Mesenchymal stem cell (in vitro differentiated cells and primary cell): ENCODE measurements at regions not wholly inside any gene's neighbourhood (a gene's known extent, or its start where the extent isn't known, plus 50 kb on each side); places are given as distances from the start of the nearest gene placed in this dataset.
"Not testable (repeated sequence)": the region's sequence is repeated elsewhere in the genome, so short reads cannot be mapped to it uniquely, and the experiment has no call there.

Source experiments
- DNase-seq: peaks from one replicate; pipeline ENCODE4 v3.0.0-alpha.2; 2013
- H2AFZ ChIP-seq: one replicate; pipeline ENCODE4 v1.6.1; 2013; ENCODE audit warnings: low read depth, mild to moderate bottlenecking, control low read depth, inconsistent platforms, low read length, moderate library complexity
- H2AK5ac ChIP-seq: 2 replicates; pipeline ENCODE4 v1.6.1; 2013; ENCODE audit warnings: low read length, moderate library complexity, mild to moderate bottlenecking, inconsistent platforms; ENCODE audit not compliant: severe bottlenecking
- H2BK120ac ChIP-seq: one replicate; pipeline ENCODE4 v1.6.1; 2013; ENCODE audit warnings: low read depth, mild to moderate bottlenecking, inconsistent platforms, low read length, moderate library complexity
- H2BK12ac ChIP-seq, 2 experiments: one replicate each; pipeline ENCODE4 v1.6.1; 2013; ENCODE audit warnings: inconsistent platforms in 2 of 2, low read length in 2 of 2, mild to moderate bottlenecking in 2 of 2, moderate library complexity in 2 of 2, control low read depth in 1 of 2
- H2BK15ac ChIP-seq: one replicate; pipeline ENCODE4 v1.6.1; 2013; ENCODE audit warnings: mild to moderate bottlenecking, low read depth, inconsistent platforms; ENCODE audit not compliant: poor library complexity, severe bottlenecking
- H2BK5ac ChIP-seq: 2 replicates; pipeline ENCODE4 v1.6.1; 2013; ENCODE audit warnings: low read depth, mild to moderate bottlenecking, low read length, control low read depth, inconsistent platforms; ENCODE audit not compliant: poor library complexity, severe bottlenecking
- H3K14ac ChIP-seq, 2 experiments: one replicate each; pipeline ENCODE4 v1.6.1; 2013; ENCODE audit warnings: inconsistent platforms in 2 of 2, low read length in 2 of 2, control low read depth in 1 of 2, mild to moderate bottlenecking in 1 of 2, moderate library complexity in 1 of 2
- H3K18ac ChIP-seq, 2 experiments: one replicate each; pipeline ENCODE4 v1.6.1; 2013; ENCODE audit warnings: inconsistent platforms in 2 of 2, low read length in 2 of 2, control low read depth in 1 of 2, low read depth in 1 of 2, mild to moderate bottlenecking in 1 of 2
- H3K23ac ChIP-seq, 2 experiments: one replicate each; pipeline ENCODE4 v1.6.1; 2013; ENCODE audit warnings: inconsistent platforms in 2 of 2, low read length in 2 of 2, mild to moderate bottlenecking in 2 of 2, moderate library complexity in 2 of 2, control low read depth in 1 of 2
- H3K27ac ChIP-seq: 2 replicates; pipeline ENCODE4 v1.5.1; 2013; ENCODE audit warnings: mild to moderate bottlenecking, moderate library complexity, low read length, control low read depth, inconsistent platforms; ENCODE audit not compliant: poor library complexity, severe bottlenecking
- H3K27me3 ChIP-seq, 2 experiments: 2 replicates each; pipeline versions ENCODE4 v1.6.1 to v1.7.0; 2013; ENCODE audit warnings: low read length in 2 of 2, mild to moderate bottlenecking in 2 of 2, moderate library complexity in 2 of 2, control low read depth in 1 of 2, inconsistent platforms in 1 of 2; ENCODE audit not compliant: control insufficient read depth in 1 of 2, insufficient read depth in 1 of 2
- H3K36me3 ChIP-seq, 2 experiments: 2 replicates each; pipeline versions ENCODE4 v1.6.1 to v1.7.0; 2013; ENCODE audit warnings: low read length in 2 of 2, control low read depth in 1 of 2, inconsistent platforms in 1 of 2, low read depth in 1 of 2, mild to moderate bottlenecking in 1 of 2; ENCODE audit not compliant: insufficient read depth in 2 of 2, control insufficient read depth in 1 of 2
- H3K4ac ChIP-seq, 2 experiments: one replicate each; pipeline ENCODE4 v1.6.1; 2013; ENCODE audit warnings: inconsistent platforms in 2 of 2, low read length in 2 of 2, mild to moderate bottlenecking in 2 of 2, moderate library complexity in 2 of 2, control low read depth in 1 of 2, low read depth in 1 of 2
- H3K4me1 ChIP-seq: 2 replicates; pipeline ENCODE4 v1.6.1; 2013; ENCODE audit warnings: low read depth, low read length, control low read depth; ENCODE audit not compliant: control insufficient read depth, insufficient read depth
- H3K4me2 ChIP-seq: 2 replicates; pipeline ENCODE4 v1.6.1; 2013; ENCODE audit warnings: low read length, mild to moderate bottlenecking, inconsistent platforms; ENCODE audit not compliant: poor library complexity, severe bottlenecking
- H3K4me3 ChIP-seq, 2 experiments: 2 replicates each; pipeline versions ENCODE4 v1.5.1 to v1.7.0; 2013; ENCODE audit warnings: low read length in 2 of 2, mild to moderate bottlenecking in 2 of 2, control low read depth in 1 of 2, low read depth in 1 of 2; ENCODE audit not compliant: insufficient read depth in 1 of 2
- H3K79me1 ChIP-seq: replicated peaks from 2 replicates; pipeline ENCODE4 v1.6.1; 2013; ENCODE audit warnings: mild to moderate bottlenecking, control low read depth, low read length, inconsistent platforms; ENCODE audit not compliant: poor library complexity, severe bottlenecking
- H3K9ac ChIP-seq: 2 replicates; pipeline ENCODE4 v1.7.0; 2013; ENCODE audit warnings: mild to moderate bottlenecking, low read length, moderate library complexity
- H3K9me3 ChIP-seq: 2 replicates; pipeline ENCODE4 v1.7.0; 2013; ENCODE audit warnings: mild to moderate bottlenecking, low read length; ENCODE audit not compliant: control insufficient read depth
- H4K8ac ChIP-seq: one replicate; pipeline ENCODE4 v1.6.1; 2013; ENCODE audit warnings: inconsistent platforms, mild to moderate bottlenecking, low read length, moderate library complexity
- H4K91ac ChIP-seq: one replicate; pipeline ENCODE4 v1.6.1; 2013; ENCODE audit warnings: mild to moderate bottlenecking, low read length, inconsistent platforms
- WGBS: methylation state at CpG from one replicate; pipeline ENCODE4 v1.1.7; 2013; ENCODE audit warnings: mixed read lengths; 5-methylcytosine and 5-hydroxymethylcytosine counted together

DNA sequence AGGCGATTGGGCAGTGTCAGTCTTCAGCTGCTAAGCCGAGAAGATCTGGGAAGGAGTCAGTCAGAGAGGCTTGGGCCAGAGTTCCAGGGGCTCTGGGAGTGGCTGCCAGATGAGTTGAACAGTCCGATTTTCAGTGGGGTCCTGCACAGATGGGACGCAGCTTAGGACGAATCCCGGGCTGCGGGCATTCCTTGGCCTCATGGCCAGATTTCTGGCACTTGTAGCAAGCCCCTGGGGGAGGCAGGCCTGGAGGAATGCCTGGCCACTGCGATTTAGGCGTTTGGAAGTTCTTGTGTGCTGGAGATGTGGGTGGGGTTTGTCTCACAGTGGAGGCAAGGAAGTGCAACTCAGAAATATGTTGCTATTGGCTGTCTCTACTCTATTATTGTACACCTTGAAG lies 1102.3 kb downstream of the OLFM4 start:
- WGBS: 72% methylated on average over 9 of the region's 9 CpGs
- H3K27me3 ChIP-seq, H2BK15ac ChIP-seq, H3K18ac ChIP-seq, H2BK12ac ChIP-seq, H3K4me1 ChIP-seq, H2BK120ac ChIP-seq, H3K27ac ChIP-seq, H3K4ac ChIP-seq, H4K8ac ChIP-seq, H2AK5ac ChIP-seq, H2BK5ac ChIP-seq, H3K9me3 ChIP-seq, H3K14ac ChIP-seq, H3K79me1 ChIP-seq, H2AFZ ChIP-seq, H3K4me2 ChIP-seq, H3K36me3 ChIP-seq, H3K23ac ChIP-seq, H3K9ac ChIP-seq, H4K91ac ChIP-seq, DNase-seq, H3K4me3 ChIP-seq: not testable (repeated sequence)

DNA sequence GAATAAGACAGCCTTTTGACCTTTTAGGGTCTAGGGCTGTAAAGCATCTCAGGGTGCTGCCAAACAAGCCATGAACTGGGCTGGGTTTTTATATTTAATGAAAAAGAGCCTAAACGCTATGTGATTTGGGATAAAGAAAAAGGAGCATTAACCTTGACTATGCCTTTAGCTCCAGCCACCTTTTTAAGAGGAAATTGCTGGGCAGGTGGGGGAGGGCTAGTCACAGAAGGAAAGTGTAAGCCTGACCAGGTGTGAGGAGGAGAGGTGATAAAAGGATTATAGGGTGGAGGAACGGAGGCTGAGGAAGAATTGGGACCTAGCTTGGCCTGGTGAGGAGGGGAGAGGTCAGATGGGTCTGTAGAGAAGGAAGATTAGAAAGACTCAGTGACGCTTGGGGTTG lies 1102.8 kb downstream of the OLFM4 start:
- WGBS: 53% methylated on average over 3 of the region's 3 CpGs
- H3K4ac ChIP-seq, H2AFZ ChIP-seq, H2AK5ac ChIP-seq, H3K23ac ChIP-seq, H3K14ac ChIP-seq, H3K4me1 ChIP-seq, H2BK120ac ChIP-seq, H3K18ac ChIP-seq, H3K4me3 ChIP-seq, H2BK15ac ChIP-seq, H3K27me3 ChIP-seq, H3K4me2 ChIP-seq, DNase-seq, H3K9ac ChIP-seq, H4K91ac ChIP-seq, H3K36me3 ChIP-seq, H2BK12ac ChIP-seq, H4K8ac ChIP-seq, H2BK5ac ChIP-seq, H3K9me3 ChIP-seq, H3K79me1 ChIP-seq, H3K27ac ChIP-seq: not testable (repeated sequence)

DNA sequence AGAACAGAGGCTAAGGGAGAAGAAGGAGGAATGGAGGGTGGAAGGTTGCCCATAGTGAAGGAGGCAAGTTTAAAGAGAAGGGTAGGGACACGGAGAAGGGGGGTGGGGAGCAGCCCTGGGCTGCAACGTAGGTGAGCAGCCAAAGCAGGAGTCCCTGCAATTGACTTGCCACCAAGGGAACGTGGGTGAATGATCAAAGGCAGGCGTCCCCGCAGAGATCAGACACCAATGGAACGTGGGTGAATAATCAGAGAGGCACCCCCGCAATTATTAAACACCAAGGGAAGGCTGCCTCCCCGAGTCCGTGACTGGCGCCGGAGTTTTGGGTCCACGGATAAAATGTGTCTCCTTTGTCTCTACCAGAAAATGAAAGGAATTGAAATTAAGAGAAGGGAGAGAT lies 1103.5 kb downstream of the OLFM4 start:
- H3K79me1 ChIP-seq, H3K4me3 ChIP-seq, H3K9me3 ChIP-seq, H2BK5ac ChIP-seq, H2BK15ac ChIP-seq, H2AK5ac ChIP-seq, H3K27ac ChIP-seq, H3K4me2 ChIP-seq, H3K9ac ChIP-seq, H4K8ac ChIP-seq, H2AFZ ChIP-seq, H2BK12ac ChIP-seq, H4K91ac ChIP-seq, H3K4me1 ChIP-seq, H3K36me3 ChIP-seq, H2BK120ac ChIP-seq, H3K18ac ChIP-seq, H3K27me3 ChIP-seq, DNase-seq, H3K14ac ChIP-seq, H3K4ac ChIP-seq, H3K23ac ChIP-seq: not testable (repeated sequence)
- WGBS: 86% methylated on average over 12 of the region's 12 CpGs

DNA sequence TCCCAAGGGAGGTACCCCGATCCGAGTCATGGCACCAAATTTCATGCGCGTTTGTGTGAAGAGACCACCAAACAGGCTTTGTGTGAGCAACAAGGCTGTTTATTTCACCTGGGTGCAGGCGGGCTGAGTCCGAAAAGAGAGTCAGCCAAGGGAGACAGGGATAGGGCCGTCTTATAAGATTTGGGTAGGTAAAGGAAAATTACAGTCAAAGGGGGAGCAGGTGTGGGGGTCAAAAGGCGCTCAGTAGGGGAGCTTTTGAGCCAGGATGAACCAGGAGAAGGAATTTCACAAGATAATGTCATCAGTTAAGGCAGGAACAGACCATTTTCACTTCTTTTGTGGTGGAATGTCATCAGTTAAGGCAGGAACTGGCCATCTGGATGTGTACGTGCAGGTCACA lies 1104.1 kb downstream of the OLFM4 start:
- not testable (repeated sequence) for H3K27ac ChIP-seq, H2AK5ac ChIP-seq, H3K9ac ChIP-seq, H3K14ac ChIP-seq, H3K23ac ChIP-seq, H2BK12ac ChIP-seq, DNase-seq, H3K4me3 ChIP-seq, H4K91ac ChIP-seq, H3K79me1 ChIP-seq, H3K4ac ChIP-seq, H2AFZ ChIP-seq, H2BK5ac ChIP-seq, H3K4me1 ChIP-seq, H2BK15ac ChIP-seq, H3K18ac ChIP-seq, H2BK120ac ChIP-seq, H4K8ac ChIP-seq, H3K9me3 ChIP-seq, H3K36me3 ChIP-seq, H3K27me3 ChIP-seq, H3K4me2 ChIP-seq
- WGBS: 82% methylated on average over 8 of the region's 9 CpGs
